HG02852 (cell line): ENCODE measurements at regions not wholly inside any gene's neighbourhood (a gene's known extent, or its start where the extent isn't known, plus 50 kb on each side); places are given as distances from the start of the nearest gene placed in this dataset.
A peak's percentile ranks its signal among the peaks of the same experiment; 100 is the strongest.

Experiments
- ATAC-seq: cut with Tn5 transposase; IDR thresholded peaks from one replicate; pipeline ENCODE4 v1.9.1; 2021; ENCODE audit warnings: mild to moderate bottlenecking, moderate library complexity; ENCODE audit not compliant: unreplicated experiment

DNA sequence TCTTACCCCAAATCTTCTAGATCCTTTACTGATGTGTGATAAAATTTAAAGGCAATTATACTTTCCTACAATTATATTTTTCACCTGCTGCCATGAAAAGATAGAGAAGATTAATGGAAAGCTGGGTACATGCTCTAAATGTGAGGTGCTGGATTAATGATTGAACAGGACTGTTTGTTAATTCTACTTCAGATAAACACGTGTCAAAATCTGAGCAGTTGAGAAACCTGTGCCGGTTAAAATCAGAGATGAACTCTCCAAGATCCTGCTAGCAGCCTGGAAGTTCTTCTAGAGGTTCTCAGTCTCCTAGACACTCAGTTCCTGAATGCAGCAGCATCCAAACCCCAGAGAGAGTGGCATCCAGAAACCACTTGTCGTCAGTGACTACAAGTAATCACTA lies 69.2 kb downstream of the INHBA start:
- no peak for ATAC-seq

DNA sequence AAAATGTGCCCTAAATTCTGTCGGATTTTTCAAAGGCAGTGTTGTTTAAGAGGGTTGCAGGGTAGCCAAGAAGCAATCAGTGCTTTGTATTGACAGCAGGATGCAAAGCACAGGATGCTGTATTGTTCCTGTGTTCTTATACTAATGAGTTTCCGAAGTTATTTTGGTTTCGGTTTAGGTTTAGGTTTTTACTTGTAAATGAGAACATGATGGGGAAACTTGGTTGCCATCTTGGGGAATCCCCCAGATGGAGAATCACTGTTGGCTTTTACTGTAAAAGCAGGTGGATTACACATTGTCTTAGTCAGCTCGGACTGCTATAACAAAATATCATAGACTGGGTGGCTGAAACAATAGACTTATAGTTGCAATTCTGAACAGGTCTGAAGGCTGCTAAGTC lies 72.1 kb downstream of the INHBA start:
- ATAC-seq = peak; percentile 90

DNA sequence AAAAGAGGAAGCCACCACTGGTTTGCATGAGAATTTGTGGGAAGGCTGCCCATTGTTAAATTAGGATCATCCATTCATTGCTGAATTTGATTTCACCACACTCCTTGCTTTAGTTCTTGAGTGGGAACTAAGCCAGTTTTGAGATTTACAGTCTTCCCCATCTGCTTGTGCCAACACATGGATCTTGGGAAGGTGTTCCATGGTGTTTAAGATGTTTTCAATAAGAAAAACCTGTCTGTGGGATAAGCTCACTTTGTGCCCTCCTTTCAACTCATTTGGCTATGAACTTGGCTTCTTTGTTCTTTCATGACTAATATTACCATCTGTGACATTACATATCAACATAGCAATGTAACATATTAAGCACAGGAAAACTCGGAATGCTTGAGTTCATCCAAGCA lies 73.2 kb downstream of the INHBA start:
- no peak for ATAC-seq

DNA sequence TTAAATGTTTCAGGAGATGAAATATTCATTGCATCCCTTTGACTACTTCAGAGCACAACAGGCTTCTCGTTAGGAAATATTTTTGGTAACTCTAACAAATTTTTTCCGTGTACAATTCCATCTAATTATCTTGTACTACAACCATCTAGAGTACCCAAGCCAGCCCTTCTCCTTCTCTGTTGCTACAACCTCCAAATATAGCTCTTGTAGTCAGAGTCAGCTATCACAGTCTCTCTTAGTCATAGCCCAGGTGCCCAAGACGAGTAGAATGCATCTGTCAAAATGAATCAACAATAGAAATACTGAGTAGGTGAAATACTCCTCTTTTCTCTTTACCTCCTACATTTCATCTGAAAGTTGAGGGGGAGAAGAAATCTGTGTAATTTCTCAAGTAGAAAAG lies 74.0 kb downstream of the INHBA start:
- peak; percentile 44 for ATAC-seq

DNA sequence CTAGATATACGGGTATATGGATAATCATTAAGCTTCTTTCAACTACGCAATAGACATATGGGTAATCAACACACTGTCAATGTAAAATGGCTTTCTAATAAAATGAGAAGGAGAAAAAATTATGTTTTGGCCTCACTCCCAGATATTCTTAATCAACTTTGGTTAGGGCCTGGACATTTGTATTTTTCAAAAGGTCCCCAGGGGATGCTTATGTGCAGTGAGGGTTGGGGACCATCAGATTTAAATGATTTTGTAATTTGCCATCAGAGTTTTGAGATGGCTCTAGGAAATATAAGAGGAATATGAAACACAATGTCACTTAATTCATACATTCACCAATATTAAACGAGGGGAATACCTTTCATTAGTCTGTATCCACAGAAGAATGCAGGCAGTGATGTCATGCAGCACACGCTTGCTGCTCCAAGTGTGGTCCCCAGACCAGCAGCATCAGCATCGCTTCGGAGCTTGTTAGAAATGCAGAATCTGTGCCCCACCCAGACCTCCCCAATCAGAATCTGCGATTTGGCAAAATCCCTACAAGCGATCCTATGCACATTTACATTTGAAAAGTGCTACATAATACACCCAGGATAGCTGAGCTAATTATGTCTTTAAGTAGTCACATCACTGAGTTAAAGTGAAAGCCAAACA lies 75.1 kb downstream of the INHBA start:
- no peak for ATAC-seq

DNA sequence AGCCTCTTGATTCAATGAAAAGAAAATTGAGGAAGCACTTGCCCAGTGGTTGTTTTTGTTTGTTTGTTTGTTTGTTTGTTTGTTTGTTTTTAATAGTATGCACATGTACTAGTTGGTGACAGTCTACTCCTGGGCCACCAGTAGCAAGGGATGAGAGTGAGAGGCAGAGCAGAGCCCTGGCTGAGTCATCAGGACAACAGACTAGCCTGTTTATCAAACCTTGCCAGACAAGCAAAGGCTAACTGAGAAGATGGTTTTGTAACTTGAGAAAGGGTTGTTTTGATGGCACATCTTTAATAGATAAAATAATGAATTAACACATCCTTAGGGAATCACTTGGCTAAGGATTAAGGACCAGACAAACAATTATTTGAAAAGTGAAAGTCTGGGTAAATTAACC lies 78.1 kb downstream of the INHBA start:
- ATAC-seq = no peak

DNA sequence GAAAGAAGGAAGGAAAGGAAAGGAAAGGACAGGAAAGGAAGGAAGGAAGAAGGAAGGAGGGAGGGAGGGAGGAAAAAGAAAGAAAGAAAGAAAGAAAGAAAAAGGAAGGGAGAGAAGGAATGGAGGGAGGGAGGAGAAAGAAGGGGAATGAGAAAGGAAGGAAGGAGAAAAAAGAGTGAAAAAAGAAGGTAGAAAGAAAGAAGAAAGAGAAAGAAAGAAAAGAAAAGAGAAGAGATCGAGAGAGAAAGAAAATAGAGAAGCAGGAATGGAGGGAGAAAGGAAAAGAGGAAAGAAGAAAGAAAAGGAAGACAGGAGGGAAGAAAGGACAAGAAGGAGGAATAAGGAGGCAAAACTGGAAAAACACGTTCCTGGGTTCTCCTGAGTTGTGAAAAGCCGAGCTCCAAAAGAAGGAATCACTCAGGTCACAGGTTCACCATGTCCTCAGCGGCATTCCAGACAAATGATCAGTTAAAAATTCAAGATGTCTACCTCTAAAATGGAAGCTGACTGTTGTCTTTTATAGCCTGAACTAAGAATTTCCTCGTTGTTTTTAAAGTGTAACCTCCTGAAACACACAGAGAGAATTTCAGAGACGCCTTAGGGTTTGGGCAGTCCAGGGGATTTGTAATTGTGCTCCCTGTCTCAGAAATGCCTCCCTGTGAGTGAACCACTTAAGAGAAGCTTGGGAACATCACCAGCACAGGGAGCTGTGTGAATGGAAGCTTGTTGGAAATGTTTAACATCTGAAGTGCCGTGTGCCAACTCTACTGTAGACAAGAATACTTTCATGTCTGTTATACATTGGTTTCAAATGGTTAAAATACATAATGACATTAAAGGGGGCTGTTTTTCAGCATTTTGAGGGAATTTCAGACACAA lies 80.7 kb downstream of the INHBA start:
- ATAC-seq = no peak

DNA sequence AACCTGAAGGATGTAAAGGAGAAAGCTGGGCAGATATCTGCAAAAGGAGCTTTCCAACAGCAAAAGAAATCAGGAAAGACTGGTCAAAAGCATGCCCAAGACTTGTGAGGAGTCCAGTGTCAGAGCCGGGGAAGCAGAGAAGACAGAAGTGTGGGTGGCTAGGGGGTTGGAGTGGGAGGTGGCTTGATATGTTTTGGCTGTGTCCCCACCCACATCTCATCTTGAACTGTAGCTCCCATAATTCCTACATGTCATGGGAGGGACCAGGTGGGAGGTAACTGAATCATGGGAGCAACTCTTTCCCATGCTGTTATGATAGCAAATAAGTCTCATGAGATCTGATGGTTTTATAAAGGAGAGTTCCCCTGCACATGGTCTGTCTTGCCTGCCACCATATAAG lies 84.9 kb downstream of the INHBA start:
- no peak for ATAC-seq

DNA sequence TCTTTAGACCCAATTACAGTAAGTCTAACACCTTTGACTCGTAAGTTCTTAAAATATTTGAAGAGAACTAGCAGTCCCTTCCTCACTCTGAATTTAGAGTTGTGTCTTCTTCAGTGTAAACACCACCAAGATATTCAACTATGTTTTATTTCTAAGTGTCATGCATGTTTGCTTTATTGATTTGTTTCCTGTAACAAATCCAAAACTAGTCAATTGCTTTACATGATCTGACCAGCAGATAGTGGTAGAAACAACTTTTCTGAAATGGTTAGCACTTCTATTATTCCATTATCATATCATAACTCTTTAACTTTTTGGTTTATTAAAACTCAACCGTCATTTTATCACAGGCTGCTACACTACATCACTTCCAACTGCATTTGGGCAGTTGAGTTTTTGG lies 90.1 kb downstream of the INHBA start:
- ATAC-seq = no peak

DNA sequence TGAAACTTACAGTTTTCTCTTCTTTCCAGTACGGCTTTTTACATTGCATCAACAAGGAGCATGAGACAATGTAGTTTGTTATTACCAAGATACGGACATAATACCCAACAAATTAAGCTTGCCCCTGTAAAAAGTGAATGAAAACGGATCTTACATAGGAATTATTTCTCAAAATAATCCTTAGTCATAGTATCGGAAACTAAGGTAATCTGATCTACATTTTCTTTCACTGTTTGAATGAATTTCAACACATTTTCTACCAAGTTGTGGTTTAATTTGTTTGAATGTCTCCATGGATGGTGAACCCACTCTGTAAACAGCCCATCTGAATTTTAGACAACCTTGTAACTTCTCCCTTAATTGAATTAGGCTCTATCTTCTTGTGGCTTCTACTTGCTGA lies 90.5 kb downstream of the INHBA start:
- ATAC-seq = no peak

DNA sequence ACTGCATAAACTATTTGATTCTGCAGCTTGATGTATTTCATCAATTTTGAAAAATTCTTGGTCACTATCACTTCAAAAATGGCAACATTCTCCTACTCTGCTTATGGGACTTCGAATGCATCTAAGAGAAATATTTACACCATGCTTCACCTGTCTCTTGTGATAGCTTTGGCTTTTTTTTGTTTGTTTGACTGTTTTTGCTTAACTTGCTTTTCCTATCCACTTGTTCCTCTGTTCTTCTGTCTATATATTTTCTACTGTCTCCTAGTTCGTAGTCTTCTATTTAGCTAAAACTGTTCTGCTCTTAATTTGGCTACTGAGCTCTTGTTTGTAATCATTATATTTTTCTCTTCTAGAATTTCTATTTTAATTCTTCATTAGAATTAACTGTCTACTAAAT lies 94.4 kb downstream of the INHBA start:
- no peak for ATAC-seq

DNA sequence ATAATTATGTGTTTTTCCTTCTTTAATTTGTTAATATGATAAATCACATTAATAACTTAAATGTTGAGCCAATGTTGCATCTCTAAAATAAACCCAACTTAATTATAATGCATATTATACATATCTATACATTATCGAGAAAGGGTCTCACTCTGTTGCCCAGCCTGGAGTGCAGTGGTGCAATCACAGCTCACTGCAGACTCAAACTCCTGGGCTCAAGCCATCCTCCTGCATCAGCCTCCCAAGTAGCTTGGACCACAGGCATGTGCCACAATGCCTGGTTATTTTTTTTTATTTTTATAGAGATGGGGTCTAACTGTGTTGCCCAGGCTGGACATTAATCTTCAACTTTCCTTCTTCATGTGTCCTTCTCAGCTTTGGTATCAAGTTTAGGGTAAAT lies 98.9 kb downstream of the INHBA start:
- no peak for ATAC-seq

DNA sequence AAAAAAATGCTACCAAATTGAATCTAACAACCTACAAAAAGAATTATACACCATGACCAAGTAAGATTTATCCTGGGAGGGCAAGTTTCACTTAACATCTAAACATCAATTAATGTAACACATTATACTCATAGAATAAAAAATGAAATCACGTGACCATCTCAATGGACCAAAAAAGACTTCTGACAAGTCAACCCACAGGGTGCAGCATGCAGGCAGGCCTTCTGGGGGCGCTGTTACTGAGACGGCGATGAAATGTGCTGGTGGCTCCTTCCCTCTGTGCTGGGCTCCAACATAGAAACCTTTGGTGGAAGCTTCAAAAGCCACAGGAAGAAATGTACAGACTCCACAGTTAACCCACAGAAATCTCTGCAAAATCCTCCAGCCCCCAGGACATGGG lies 103.1 kb downstream of the INHBA start:
- ATAC-seq = no peak

DNA sequence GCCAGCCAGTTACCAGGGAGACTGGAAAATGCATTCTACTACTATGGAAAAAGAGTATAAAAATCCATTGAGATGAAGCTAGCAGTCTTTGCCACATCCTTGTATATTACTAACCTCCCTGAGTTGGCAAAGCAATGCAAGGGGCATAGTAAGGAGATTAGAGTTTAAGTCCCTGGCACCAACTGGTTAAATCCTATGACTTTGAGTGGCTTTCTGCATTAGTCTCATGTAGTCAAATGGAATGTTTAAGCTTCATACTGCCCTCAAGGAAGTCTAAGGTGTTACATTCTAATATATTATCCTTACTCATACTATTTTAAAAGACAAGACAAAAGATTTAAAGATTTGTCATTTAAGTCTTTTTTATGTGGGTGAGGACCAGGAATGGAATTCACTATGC lies 110.1 kb downstream of the INHBA start:
- ATAC-seq = no peak

DNA sequence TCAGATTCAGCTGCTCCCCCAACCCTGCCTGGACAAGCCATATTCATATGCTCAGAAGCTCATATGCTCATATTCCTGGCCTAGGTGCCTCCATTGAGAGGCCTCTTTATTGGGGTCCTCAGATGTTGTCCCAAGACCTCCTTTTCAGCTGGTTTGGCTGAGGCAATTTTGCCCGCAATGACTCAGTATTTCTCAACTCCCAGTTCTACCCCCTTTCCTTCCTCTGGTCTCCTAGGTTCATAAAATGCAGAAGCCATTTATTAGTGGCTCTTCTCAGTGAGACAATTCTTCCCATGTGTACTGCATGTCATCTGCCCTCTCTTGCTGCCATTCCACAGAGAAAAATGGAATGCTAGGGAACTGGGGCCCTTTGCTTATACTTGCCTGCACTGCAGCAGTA lies 110.7 kb downstream of the INHBA start:
- no peak for ATAC-seq

DNA sequence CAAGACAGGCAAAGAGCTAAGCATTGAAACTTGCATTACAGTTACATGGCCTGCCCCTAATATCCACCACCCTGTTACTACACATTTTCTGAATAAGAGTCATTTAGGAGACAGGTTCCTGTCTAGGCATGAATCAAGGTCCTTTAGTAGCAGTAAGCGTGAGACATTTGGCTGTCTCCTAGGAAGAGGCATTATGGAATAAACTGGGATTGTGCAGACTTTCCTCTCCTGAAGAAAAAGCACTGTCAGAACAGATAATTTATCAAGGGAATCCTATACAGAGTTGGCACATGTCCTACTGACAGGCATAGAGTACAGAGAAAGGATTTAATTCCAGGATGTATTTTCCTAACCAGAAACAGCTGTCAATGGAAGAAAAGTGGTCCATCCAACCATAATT lies 111.9 kb downstream of the INHBA start:
- no peak for ATAC-seq

DNA sequence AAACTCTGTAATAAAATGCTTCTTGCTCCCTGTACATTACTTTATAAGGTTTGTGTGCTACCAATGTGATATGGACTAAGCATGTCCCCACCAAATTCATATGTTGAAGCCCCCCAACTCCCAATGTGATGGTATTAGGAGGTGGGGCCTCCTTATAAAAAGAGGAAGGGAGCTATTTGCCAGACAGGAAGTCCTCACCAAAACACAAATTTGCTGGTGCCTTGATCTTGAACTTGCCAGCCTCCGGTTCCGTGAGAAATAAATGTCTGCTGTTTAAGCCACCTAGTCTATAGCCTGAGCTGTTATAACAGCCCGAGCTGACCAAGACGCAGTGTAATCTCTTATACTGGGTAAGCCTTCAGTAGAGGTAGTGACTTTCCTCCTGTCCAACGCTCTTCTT lies 114.5 kb downstream of the INHBA start:
- no peak for ATAC-seq

DNA sequence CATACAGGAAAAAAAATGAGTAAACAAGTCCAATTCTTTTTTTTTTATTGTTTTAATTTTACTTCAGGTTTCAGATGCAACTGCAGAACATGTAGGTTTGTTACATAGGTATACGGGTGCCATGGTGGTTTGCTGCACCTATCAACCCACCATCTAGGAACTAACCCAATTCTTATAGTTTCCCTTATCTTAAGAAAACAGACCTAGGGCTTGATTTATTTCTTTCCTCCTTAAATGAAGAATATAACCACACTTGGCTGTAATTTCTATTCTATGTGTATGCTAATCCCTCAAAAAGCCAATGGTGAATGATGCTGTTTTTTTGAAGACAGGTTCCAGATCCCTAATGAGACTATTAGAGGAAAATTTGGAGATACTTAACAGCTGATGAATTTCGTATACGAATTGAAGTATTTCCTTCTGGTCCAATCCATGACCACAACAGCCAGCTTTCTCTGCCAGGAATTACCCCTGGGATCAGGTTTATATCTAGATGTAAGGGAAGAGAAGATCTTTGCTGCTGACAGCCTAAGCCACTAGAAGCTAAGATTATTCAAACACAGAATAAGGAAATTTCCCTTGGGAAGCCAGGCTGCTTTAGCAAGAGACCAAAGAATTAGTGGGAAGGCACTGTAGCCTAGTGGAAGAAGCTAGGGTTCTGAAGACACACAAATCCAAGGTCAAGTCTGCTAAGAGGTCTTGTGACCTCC lies 115.8 kb downstream of the INHBA start:
- ATAC-seq = no peak

DNA sequence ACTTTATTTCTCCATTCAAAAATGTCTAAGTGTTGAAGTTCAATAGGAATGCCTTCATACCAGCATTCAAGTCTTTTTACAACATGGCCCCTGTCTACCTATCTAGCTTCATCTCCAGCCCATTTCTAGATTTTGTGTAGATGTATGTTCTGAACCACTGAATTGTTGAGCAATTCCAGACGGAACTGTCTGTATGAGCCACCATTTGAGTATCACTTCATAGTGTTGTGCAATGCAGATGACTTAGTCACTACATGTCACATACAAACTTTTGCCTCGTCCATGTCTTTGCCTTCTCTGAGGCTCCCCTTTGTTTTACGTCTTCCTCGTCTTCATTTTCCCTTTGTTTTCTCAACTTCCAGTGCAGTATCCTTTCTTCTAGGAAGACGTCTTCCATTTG lies 118.1 kb downstream of the INHBA start:
- ATAC-seq = no peak

DNA sequence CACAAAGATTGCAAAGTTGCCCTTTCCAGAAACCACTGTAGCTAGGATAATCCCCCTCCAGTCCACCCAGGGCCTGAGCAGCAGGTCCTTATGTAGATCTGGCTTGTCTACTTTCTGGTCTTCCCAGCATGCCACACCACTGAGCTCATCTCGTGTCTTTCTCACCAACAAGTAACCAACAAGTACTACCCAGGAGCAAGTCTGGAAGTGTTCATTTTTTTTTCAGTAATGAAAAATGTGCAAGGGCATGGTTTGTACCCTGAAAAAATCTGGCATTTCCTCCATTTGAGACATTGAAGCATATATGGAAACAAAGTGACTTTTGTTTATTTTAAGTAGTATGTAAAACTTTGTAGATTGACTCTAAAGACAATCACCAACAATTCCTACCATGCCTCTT lies 120.8 kb downstream of the INHBA start:
- ATAC-seq = no peak

DNA sequence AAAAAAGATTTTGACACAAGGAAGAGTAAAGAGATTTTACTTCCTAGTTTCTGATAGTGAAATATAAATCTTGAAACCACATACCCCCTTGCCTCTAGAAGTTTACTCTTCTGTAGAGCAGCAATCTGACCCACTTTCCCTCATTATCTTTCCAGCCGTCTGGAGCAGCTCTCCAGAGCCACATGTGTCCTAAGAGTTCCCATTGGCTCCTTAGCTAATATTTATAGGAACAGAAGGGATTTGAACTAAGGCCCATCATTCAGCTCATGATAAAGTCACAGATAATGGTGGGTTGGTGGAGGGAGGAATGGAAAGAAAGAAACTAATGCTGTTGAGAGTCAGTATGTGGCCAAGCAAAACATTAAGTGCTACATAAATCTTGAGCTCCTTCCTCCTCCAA lies 121.8 kb downstream of the INHBA start:
- ATAC-seq = no peak
